Omental fat pad (tissue), 3 donors: ENCODE measurements at regions not wholly inside any gene's neighbourhood (a gene's known extent, or its start where the extent isn't known, plus 50 kb on each side); places are given as distances from the start of the nearest gene placed in this dataset.

Experiments
- ATAC-seq: fragments of 150-250 bp; one replicate; pipeline ENCODE4 v1.9.1; 2016; ENCODE audit warnings: mild to moderate bottlenecking, moderate library complexity; ENCODE audit not compliant: low FRiP score
- DNase-seq: peaks from one replicate; pipeline ENCODE4 v3.0.0-alpha.2; 2019; ENCODE audit warnings: low spot score
- CTCF ChIP-seq, 3 donors: fragments of 450-650 bp; IDR thresholded peaks; one replicate each; pipeline ENCODE4 v1.5.1; 2016 to 2017; ENCODE audit warnings: antibody characterized with exemption in 3 of 3, mild to moderate bottlenecking in 3 of 3, moderate library complexity in 2 of 3

GRCh38 chr4:111880116-111880515, 265.1 kb upstream of the FAM241A start:
- DNase-seq (no peak), ATAC-seq (no peak)
- TF ChIP-seq CTCF (IDR thresholded peaks at IDR 0.05): no peak

GRCh38 chr4:111883557-111883999, 261.7 kb upstream of the FAM241A start:
- ATAC-seq: no peak
- DNase-seq: no peak
- no peak for TF ChIP-seq CTCF (IDR thresholded peaks at IDR 0.05)

GRCh38 chr4:111890412-111890811, 254.8 kb upstream of the FAM241A start:
- TF ChIP-seq CTCF (IDR thresholded peaks at IDR 0.05): no peak
- no peak for ATAC-seq

GRCh38 chr4:111905511-111905910, 239.7 kb upstream of the FAM241A start:
- TF ChIP-seq CTCF (IDR thresholded peaks at IDR 0.05): no peak
- ATAC-seq: no peak

More at GRCh38 chr4:111890412-111890811, 254.8 kb upstream of the FAM241A start:
- DNase-seq: no peak

GRCh38 chr4:111919639-111920038, 225.6 kb upstream of the FAM241A start:
- TF ChIP-seq CTCF (IDR thresholded peaks at IDR 0.05): no peak
- DNase-seq (no peak), ATAC-seq (no peak)

More at GRCh38 chr4:111905511-111905910, 239.7 kb upstream of the FAM241A start:
- no peak for DNase-seq

GRCh38 chr4:111921714-111922113, 223.5 kb upstream of the FAM241A start:
- DNase-seq (no peak), ATAC-seq (no peak)
- TF ChIP-seq CTCF (IDR thresholded peaks at IDR 0.05): no peak

GRCh38 chr4:111923786-111924185, 221.5 kb upstream of the FAM241A start:
- DNase-seq: no peak
- TF ChIP-seq CTCF (IDR thresholded peaks at IDR 0.05): no peak
- ATAC-seq: no peak
